ENCODE measurements at regions not wholly inside any gene's neighbourhood (a gene's known extent, or its start where the extent isn't known, plus 50 kb on each side); places are given as distances from the start of the nearest gene placed in this dataset.
"Not testable (repeated sequence)": the region's sequence is repeated elsewhere in the genome, so short reads cannot be mapped to it uniquely, and the experiment has no call there.

DNA sequence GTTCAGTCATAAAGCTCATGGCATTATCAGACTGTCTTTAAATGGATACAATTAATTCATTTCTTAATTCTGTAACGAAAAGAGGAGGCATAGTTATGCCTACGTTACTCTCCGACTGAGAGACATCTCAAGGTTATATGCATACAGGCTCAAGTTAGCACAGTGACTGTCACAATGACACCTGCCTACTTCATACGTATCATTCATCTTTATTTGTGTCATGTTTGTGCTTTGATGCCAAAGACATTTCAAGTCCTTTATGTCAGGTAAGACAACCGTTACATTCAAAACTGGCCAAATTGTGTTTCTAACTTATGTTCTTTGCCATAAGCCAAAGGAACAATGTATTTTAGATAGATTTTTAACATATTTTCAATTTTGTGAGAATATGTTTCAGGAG lies 328.8 kb upstream of the NRG3 start:
- DNase-seq (ENCODE audit: low spot score in 2 of 2) (no peak), ATAC-seq (no peak)
- Mint-ChIP-seq H3K27ac (no peak overlapping the region), H3K36me3 (peaks cover 13 to 25% of the 10 kb centered on the region in 2 donors), H3K9me3 (peaks cover 24 to 26% of the 10 kb centered on the region in 2 donors)

DNA sequence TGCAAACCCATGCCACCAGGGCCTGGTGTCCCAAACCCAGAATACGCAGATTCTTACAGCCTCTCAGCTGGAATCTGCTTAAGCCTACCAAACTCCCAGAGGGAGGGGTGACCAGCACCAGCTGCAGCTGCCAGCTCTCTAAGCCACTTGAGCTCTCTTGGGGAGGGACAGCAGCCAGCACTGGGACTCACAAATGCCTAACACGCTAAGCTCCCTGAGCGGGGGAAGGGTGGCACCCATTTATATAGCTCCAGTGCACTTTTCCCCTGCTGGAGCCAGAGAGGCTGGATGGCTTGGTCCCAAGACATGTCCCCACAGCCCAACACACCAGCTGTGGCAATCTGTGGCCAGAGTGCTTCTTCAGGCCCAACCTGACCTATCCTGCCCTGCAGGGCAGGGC lies 326.8 kb upstream of the NRG3 start:
- peaks cover 16 to 25% of the 10 kb centered on the region in 2 donors for H3K36me3 Mint-ChIP-seq

DNA sequence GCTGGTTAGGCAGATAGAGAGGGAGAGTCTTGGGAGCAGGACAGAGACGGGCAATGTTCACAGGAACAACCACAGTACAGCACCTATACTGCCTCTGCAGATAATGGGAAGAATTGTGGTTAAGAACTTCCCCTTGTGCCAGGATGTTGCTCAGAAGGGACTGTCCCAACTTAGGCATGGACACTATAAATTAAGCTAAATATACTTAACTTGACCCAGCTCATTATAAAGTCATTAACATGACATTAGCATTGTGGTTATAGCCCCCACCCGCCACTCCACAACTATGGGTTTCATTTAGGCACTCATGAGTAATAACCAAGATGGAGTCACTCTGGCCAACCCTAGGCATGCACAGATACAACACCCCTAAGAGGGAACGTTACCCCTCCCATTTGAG lies 310.9 kb upstream of the NRG3 start:
- Mint-ChIP-seq H3K9me3 (peaks cover 4 to 5% of the 10 kb centered on the region in 2 donors), H3K27ac (no peak overlapping the region), H3K36me3 (peaks cover 0 to 5% of the 10 kb centered on the region in 2 donors)
- ATAC-seq (peak; percentile 53 to 96), DNase-seq (ENCODE audit: low spot score in 2 of 2) (no peak)

More for the DNA sequence above, 326.8 kb upstream of the NRG3 start:
- DNase-seq (ENCODE audit: low spot score in 2 of 2) (no peak), ATAC-seq (no peak)
- peaks cover 27 to 30% of the 10 kb centered on the region in 2 donors for H3K9me3 Mint-ChIP-seq
- no peak overlapping the region for H3K27ac Mint-ChIP-seq

DNA sequence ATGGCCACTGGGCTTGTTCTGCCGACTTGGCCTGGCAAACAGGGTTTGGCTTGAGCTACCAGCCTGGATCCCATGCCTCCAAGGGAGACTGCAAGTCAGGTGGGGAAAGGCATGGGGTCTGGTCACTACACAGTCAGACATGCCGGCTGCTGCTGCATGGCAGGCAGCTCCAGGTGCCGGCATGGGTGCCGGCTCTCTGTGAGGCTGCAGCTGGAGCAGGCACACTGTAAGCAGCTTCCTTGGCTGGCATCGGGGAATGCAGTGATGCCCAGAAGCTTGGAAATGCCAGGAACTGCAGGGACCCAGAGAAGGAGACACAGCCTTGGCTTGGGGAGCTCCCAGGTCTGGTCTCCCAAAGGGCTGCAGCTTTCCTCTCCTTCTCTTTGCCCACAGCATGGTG lies 305.5 kb upstream of the NRG3 start:
- ATAC-seq (no peak), DNase-seq (ENCODE audit: low spot score in 2 of 2) (no peak)
- no peak overlapping the region for H3K27ac Mint-ChIP-seq
- H3K36me3 Mint-ChIP-seq, result peaks cover 0 to 8% of the 10 kb centered on the region in 2 donors
- H3K9me3 Mint-ChIP-seq, result peaks cover 0 to 10% of the 10 kb centered on the region in 2 donors

DNA sequence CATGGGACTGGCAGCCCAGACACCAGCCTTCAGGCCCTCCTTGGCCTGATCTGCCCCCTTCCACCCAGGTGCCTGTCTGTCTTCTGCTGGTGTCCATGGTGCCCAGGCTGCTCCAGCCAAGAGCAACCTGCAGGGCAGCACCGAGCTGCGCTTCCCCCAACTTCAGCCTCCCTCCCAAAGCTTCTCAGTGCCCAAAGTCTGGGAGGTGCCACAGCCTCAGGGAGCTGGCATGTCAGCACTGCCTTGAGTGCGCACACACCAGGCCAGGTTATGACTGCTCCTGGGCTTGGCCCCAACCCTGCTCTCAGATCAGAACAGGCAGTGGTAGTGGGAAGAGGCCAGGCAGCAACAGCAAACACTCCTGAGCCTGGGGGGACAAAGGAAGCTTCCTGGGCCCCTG lies 304.6 kb upstream of the NRG3 start:
- Mint-ChIP-seq H3K27ac (no peak overlapping the region), H3K36me3 (peaks cover 0 to 8% of the 10 kb centered on the region in 2 donors), H3K9me3 (peaks cover 0 to 10% of the 10 kb centered on the region in 2 donors)
- no peak for DNase-seq (ENCODE audit: low spot score in 2 of 2)
- no peak for ATAC-seq

DNA sequence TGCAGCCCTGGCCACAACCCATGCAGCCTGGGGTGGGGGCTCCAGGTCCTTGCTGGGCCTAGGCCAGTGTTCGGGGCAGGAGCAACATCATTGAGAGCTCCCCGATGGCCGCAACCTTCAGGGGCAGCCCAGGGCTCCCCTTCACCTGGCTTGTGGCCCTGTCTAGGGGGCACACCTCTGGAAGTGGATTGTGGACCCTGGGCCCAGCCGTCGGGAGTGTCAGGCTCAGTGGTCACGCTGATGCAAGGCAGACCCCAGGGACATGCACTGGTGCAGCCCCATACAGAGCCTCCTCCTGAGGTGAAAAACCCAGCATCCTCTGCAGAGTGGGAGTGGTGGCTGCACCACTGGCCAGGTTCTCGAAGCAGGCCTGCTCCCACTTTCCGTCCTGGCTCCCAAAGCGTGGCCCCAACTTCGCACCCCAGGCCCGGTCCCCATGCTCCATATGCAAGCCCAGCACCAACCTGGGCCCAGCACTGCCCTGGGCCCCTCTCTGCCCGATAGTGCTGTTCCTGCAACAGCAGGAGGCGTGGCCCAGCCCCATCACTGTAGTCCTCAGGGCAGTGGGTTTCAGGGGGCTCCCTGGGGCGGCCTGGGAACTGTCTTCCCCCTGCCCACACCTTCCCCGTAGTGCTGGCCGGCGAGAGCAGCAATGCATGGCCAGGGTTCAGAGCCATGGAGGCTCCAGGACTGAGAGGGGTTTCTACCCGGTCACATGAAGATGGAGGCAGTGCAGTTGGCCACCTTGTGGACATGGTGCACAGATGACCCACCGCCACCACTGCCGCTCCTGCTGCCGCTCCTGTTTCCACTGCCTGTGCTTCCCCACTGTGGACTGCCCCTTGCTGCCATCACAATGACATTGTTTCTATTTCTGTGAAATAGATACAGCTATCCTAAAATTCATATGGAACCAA lies 303.9 kb upstream of the NRG3 start:
- no peak for ATAC-seq
- peaks cover 0 to 10% of the 10 kb centered on the region in 2 donors for H3K9me3 Mint-ChIP-seq

DNA sequence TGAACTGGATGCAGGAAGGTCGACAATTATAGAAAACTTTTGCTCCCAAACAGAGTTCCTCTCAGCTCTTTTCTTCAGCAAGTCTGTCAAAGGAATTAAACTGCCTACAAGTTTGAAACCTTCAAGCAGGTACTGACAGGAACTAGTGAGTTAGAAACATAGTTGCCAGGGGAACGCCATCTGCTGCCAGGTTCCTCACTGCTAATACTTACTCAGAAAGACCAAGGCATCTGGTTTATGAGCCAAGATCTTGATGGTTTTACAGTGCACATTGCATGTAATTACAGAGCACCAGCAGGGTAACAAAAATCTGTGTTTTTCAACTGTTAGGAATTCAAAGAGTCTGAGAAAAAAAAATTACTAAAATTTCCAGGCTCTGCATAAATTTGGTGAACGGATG lies 300.0 kb upstream of the NRG3 start:
- DNase-seq (ENCODE audit: low spot score in 2 of 2), result no peak
- Mint-ChIP-seq H3K36me3 (peaks cover 0 to 8% of the 10 kb centered on the region in 2 donors), H3K9me3 (peaks cover 0 to 14% of the 10 kb centered on the region in 2 donors), H3K27ac (no peak overlapping the region)
- ATAC-seq, result no peak

More for the DNA sequence above, 303.9 kb upstream of the NRG3 start:
- DNase-seq (ENCODE audit: low spot score in 2 of 2), result no peak
- no peak overlapping the region for H3K27ac Mint-ChIP-seq
- peaks cover 0 to 8% of the 10 kb centered on the region in 2 donors for H3K36me3 Mint-ChIP-seq

DNA sequence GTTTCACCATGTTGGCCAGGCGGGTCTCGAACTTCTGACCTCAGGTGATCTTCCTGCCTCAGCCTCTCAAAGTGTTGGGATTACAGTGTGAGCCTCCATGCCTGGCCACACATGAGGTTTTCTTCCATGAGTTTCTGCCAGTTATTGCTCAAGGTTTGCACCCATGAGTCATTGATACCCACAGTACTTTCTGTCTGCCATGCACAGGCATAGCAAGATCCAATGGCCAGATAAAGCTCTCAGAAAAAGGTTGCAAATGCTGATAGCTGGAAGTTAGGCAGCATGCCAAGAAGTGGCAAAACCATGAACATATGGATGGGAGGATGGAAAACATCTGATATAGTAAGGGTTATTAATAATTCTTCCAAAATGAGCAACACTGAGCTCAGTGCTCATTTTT lies 298.7 kb upstream of the NRG3 start:
- Mint-ChIP-seq H3K27ac (no peak overlapping the region), H3K36me3 (peaks cover 0 to 6% of the 10 kb centered on the region in 2 donors), H3K9me3 (peaks cover 0 to 13% of the 10 kb centered on the region in 2 donors)
- DNase-seq (ENCODE audit: low spot score in 2 of 2), result no peak
- no peak for ATAC-seq

DNA sequence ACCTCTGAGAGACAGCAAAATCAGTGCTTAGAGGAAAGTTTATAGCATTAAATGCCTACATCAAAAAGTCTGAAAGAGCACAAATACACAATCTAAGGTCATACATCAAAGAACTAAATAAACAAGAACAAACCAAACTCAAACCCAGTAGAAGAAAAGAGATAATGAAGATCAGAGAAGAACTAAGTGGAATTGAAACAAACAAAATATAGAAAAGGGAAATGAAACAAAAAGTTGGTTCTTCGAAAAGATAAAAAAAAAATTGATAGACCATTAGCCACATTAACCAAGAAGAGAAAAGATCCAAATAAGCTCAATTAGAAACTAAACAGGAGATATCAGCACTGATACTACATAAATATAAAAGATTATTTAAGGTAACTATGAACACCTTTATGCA lies 280.0 kb upstream of the NRG3 start:
- DNase-seq (ENCODE audit: low spot score in 2 of 2) (no peak), ATAC-seq (no peak)
- H3K27ac Mint-ChIP-seq, result no peak overlapping the region
- H3K36me3 Mint-ChIP-seq, result peaks cover 0 to 13% of the 10 kb centered on the region in 2 donors
- H3K9me3 Mint-ChIP-seq, result peaks cover 17 to 24% of the 10 kb centered on the region in 2 donors

DNA sequence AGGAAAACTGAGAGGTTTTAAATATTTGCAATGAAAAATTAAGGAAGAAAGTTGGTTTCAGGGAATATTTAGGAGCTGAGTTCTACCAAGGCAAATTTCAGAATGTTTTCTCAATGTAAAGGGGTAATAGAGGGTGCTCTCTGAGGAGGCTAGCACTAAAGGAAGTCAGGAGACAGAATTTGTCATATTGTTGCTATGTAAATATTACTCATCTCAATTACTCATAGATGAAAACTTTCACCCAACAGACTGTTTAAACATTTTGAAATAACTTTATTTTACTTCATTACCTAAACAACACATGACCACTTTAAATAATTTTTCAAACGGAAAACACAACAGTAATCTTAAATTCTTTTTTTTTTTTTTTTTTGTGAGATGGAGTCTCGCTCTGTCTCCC lies 274.8 kb upstream of the NRG3 start:
- no peak overlapping the region for H3K27ac Mint-ChIP-seq
- H3K36me3 Mint-ChIP-seq, result peaks cover 0 to under 1% of the 10 kb centered on the region in 2 donors
- DNase-seq (ENCODE audit: low spot score in 2 of 2), result no peak
- ATAC-seq, result peak in 1 of 2 donors; percentile 54
- H3K9me3 Mint-ChIP-seq, result peaks cover 2 to 3% of the 10 kb centered on the region in 2 donors

DNA sequence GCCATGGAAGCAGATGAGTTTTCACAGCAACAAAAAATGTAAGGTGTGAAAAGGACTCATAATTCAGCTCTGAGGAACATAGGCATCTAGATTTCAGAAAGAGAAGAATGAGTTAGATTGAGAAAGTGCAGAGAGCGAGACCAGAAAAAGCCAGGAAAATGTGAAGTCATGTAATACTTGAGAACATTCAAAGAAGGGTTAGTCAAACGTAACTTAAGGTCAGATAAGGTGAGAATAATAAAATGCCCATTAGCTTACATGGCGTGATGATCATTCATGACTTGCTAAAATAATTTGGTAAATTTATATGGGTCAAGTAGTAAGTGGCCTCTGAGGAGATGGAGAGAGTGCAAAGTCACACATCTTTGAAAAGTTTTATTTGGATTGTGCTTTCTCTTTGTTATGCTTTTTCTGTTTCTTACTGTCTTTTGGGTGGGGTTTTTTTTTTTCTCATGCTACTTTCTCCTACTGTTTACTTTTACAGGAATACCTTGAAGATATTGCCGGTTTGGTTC lies 271.8 kb upstream of the NRG3 start:
- ATAC-seq (no peak), DNase-seq (ENCODE audit: low spot score in 2 of 2) (no peak)
- Mint-ChIP-seq H3K27ac (no peak overlapping the region), H3K9me3 (peaks cover 0 to 5% of the 10 kb centered on the region in 2 donors), H3K36me3 (no peaks in the 10 kb centered on the region)

DNA sequence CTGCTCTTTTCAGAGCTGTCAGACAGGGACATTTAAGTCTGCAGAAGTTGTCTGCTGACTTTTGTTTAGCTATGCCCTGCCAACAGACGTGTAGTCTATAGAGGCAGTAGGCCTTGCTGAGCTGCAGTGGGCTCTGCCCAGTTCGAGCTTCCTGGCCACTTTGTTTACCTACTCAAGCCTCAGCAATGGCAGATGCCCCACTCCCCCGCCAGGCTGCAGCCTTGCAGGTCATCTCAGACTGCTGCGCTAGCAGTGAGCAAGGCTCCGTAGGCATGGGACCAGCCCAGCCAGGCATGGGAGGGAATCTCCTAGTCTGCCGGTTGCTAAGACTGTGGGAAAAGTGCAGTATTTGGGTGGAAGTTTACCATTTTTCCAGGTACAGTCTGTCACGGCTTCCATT lies 230.5 kb upstream of the NRG3 start:
- Mint-ChIP-seq H3K36me3 (peaks cover 0 to 11% of the 10 kb centered on the region in 2 donors), H3K9me3 (peaks cover 16 to 26% of the 10 kb centered on the region in 2 donors)
- not testable (repeated sequence) for ATAC-seq; DNase-seq (ENCODE audit: low spot score in 2 of 2); H3K27ac Mint-ChIP-seq

DNA sequence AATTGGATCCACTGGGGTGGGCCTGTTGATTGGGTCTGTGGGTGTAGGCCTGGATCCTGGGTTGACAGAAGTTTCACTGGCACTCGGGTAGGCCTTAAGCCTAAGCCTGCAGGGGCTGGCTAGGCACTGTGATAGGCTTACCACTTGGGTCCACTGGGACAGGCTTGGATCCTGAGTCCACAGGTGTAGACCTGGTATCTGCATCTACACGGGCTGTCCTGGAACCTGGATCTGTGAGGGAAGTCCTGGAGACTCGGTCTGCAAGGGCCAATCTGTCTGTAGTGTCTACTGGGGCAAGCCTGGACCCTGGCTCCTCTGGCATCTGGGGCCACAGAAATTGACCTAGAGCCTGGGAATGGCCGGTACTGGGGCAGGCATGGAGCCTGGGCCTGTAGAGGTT lies 219.0 kb upstream of the NRG3 start:
- DNase-seq (ENCODE audit: low spot score in 2 of 2) (no peak), ATAC-seq (no peak)
- H3K9me3 Mint-ChIP-seq, result peaks cover 8 to 12% of the 10 kb centered on the region in 2 donors
- peaks cover 0 to 12% of the 10 kb centered on the region in 2 donors for H3K36me3 Mint-ChIP-seq
- no peak overlapping the region for H3K27ac Mint-ChIP-seq

DNA sequence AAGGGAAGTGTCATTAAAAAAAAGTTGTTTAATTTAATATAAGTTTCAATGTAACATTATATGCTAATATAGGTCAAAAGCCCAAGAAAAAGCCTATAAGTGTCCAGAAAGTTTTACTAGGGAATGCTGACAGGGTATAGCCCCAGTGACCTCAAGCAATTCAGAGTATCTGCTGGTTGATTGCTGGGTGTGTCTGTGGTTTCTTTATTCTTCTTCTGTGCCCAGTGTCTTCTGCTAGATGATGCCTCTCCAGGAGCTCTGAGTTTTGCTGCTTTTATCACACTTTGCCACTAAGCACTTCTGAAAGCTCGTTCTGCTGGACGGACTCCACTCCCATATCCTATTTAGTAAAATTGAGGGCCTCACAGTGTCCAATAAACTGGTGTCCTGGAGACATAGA lies 212.2 kb upstream of the NRG3 start:
- no peak for DNase-seq (ENCODE audit: low spot score in 2 of 2)
- no peak overlapping the region for H3K27ac Mint-ChIP-seq
- peaks cover 5 to 10% of the 10 kb centered on the region in 2 donors for H3K9me3 Mint-ChIP-seq
- no peak for ATAC-seq
- H3K36me3 Mint-ChIP-seq, result peaks cover 0 to 4% of the 10 kb centered on the region in 2 donors

DNA sequence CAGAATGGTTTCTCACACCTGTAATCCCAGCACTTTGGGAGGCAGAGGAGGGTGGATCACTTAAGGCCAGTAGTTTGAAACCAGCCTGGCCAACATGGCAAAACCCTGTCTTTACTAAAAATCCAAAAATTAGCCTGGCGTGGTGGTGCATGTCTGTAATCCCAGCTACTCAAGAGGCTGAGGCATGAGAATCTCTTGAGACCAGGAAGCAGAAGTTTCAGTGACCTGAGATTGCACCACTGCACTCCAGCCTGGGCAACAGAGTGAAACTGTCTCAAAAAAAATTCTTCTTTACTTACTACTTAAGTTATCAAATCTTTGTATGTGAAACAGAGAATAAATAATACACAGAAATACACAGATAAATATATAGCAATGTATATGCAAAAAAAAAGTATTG lies 210.2 kb upstream of the NRG3 start:
- H3K36me3 Mint-ChIP-seq; H3K9me3 Mint-ChIP-seq; DNase-seq (ENCODE audit: low spot score in 2 of 2); ATAC-seq; H3K27ac Mint-ChIP-seq: not testable (repeated sequence)

DNA sequence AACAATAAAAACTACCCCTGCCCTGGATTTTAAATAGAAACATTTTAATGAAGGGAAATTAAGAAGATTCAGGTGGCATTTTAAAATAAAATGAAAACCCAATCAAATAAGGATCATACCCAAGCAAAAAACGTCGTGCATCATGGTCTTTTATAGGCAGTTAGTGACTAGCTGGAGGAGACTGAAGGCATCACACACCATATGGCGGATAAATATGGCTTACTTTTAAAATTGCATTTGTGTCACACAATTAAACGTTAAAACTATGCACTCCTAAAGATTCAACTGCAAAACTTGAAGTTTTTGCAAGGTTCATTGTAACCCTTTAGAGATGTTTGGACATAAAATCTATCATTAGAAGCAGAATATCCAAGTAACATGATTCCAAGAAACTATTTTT lies 200.1 kb upstream of the NRG3 start:
- DNase-seq (ENCODE audit: low spot score in 2 of 2) (no peak), ATAC-seq (no peak)
- Mint-ChIP-seq H3K9me3 (peaks cover 0 to 8% of the 10 kb centered on the region in 2 donors), H3K27ac (no peak overlapping the region), H3K36me3 (no peaks in the 10 kb centered on the region)

DNA sequence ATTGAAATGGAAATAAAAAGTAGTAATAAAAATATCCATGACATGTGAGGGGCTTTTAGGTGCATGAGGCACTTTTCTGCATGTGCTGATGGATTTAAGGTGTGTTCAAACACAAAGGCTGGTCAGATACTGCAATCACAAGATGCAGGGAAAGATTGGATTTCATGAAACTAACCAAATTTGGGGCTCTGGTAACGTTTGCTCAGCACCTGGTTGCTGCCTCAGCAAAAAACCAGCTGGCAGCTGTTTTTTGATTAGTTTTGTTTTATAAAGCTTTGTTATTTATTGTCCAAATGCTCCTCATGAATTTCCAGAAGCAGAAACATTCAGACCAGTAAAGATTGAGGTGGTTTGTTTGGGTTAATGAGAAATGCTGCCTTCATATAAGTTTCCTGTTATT lies 195.7 kb upstream of the NRG3 start:
- DNase-seq (ENCODE audit: low spot score in 2 of 2), result no peak
- no peaks in the 10 kb centered on the region for H3K36me3 Mint-ChIP-seq
- no peaks in the 10 kb centered on the region for H3K9me3 Mint-ChIP-seq
- no peak for ATAC-seq
- no peak overlapping the region for H3K27ac Mint-ChIP-seq

DNA sequence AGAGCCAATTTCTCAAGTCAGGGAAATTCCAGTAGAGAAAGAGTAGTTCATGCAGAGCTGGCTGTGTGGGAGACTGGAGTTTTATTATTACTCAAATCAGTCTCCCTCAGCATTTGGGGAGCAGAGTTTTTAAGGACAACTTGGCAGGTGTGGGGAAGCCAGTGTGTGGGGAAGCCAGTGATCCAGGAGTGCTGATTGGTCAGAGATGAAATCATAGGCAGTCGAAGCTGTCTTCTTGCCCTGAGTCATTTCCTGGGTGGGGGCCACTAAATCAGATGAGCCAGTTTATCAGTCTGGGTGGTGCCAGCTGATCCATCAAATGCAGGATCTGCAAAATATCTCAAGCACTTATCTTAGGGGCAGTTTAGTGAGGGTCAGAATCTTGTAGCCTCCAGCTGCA lies 194.6 kb upstream of the NRG3 start:
- no peak for DNase-seq (ENCODE audit: low spot score in 2 of 2)

More for the DNA sequence above, 194.6 kb upstream of the NRG3 start:
- no peaks in the 10 kb centered on the region for H3K36me3 Mint-ChIP-seq
- H3K27ac Mint-ChIP-seq, result no peak overlapping the region
- peak; percentile 34 to 47 for ATAC-seq
- no peaks in the 10 kb centered on the region for H3K9me3 Mint-ChIP-seq

Data from activated naive CD4-positive, alpha-beta T cell treated with anti-CD3 and anti-CD28 coated beads, Interleukin-2, amount 50 U/mL, for 72 hours (primary cell).